H1 (cell line): ENCODE measurements at regions not wholly inside any gene's neighbourhood (a gene's known extent, or its start where the extent isn't known, plus 50 kb on each side); places are given as distances from the start of the nearest gene placed in this dataset.

Source experiments
- CTCF ChIA-PET: fragments of 300-600 bp; sonication (Branson Sonifier 250); formaldehyde crosslinking; loops from one replicate; lab custom pipeline; 2021; ENCODE audit not compliant: partially characterized antibody; lab: Charles Lee
- POLR2A ChIA-PET: fragments of 300-600 bp; sonication (Branson Sonifier 250); formaldehyde crosslinking; loops from one replicate; lab custom pipeline; 2021; ENCODE audit warnings: inconsistent platforms; ENCODE audit not compliant: partially characterized antibody; lab: Charles Lee
- DNase-seq, 2 experiments: peaks; one replicate each; pipeline versions ENCODE4 v3.0.0 to v3.0.0-alpha.2; 2010 to 2022; ENCODE audit warnings: low spot score in 2 of 2, low read depth in 1 of 2, mixed read lengths in 1 of 2
- FAIRE-seq: peaks from 2 replicates; lab custom pipeline; 2011; peaks lifted over from hg19 to GRCh38; lab: Jason Lieb, UNC
- H2AFZ ChIP-seq: 2 replicates; pipeline ENCODE4 v1.8.1; 2012; ENCODE audit warnings: low read length, inconsistent platforms
- H2AK5ac ChIP-seq: 2 replicates; pipeline ENCODE4 v1.6.1; 2013; ENCODE audit warnings: low read depth, low read length
- H2BK120ac ChIP-seq: replicated peaks from 2 replicates; pipeline ENCODE3; 2013; ENCODE audit warnings: low read depth, low read length, inconsistent platforms
- H2BK12ac ChIP-seq: 2 replicates; pipeline ENCODE4 v1.6.1; 2013; ENCODE audit warnings: low read depth, low read length
- H2BK15ac ChIP-seq: 2 replicates; pipeline ENCODE4 v1.6.1; 2013; ENCODE audit warnings: low read length
- H2BK20ac ChIP-seq: 2 replicates; pipeline ENCODE4 v1.6.1; 2013; ENCODE audit warnings: low read length
- H2BK5ac ChIP-seq: 2 replicates; pipeline ENCODE4 v1.6.1; 2013; ENCODE audit warnings: low read depth, low read length
- H3K14ac ChIP-seq: 2 replicates; pipeline ENCODE4 v1.6.1; 2013; ENCODE audit warnings: inconsistent platforms; ENCODE audit not compliant: insufficient read length
- H3K18ac ChIP-seq: 2 replicates; pipeline ENCODE4 v1.6.1; 2013; ENCODE audit warnings: low read length; ENCODE audit errors: extremely low read depth
- H3K23ac ChIP-seq: 2 replicates; pipeline ENCODE4 v1.6.1; 2013; ENCODE audit warnings: inconsistent platforms; ENCODE audit not compliant: insufficient read length
- H3K23me2 ChIP-seq: 2 replicates; pipeline ENCODE4 v1.6.1; 2013; ENCODE audit warnings: low read depth, low read length
- H3K27ac ChIP-seq: 2 replicates; pipeline ENCODE4 v1.6.1; 2011; ENCODE audit warnings: low read depth, low read length, inconsistent platforms
- H3K27me3 ChIP-seq, 4 experiments: replicated peaks in 1 of 4; 1 replicate in 1 of 4; 2 replicates in 3 of 4; pipeline versions ENCODE4 v1.6.1 to v1.8.1; 2011 to 2013; ENCODE audit warnings: low read length in 3 of 4, mild to moderate bottlenecking in 3 of 4, inconsistent platforms in 2 of 4, mixed read lengths in 2 of 4, moderate library complexity in 1 of 4; ENCODE audit not compliant: control insufficient read depth in 3 of 4, insufficient read depth in 3 of 4; ENCODE audit errors: extremely low read depth in 1 of 4
- H3K36me3 ChIP-seq, 4 experiments: 2 replicates each; pipeline versions ENCODE4 v1.6.1 to v1.8.1; 2011 to 2013; ENCODE audit warnings: mild to moderate bottlenecking in 4 of 4, low read length in 3 of 4, moderate library complexity in 2 of 4, control low read depth in 1 of 4, inconsistent platforms in 1 of 4; ENCODE audit not compliant: insufficient read depth in 4 of 4, control insufficient read depth in 2 of 4
- H3K4ac ChIP-seq: replicated peaks from 2 replicates; pipeline ENCODE3; 2013; ENCODE audit warnings: low read length, low read depth, mixed read lengths, inconsistent platforms; ENCODE audit not compliant: insufficient read length
- H3K4me1 ChIP-seq, 4 experiments: replicated peaks in 1 of 4; 1 replicate in 1 of 4; 2 replicates in 3 of 4; pipeline versions ENCODE4 v1.6.1 to v1.8.1; 2011 to 2013; ENCODE audit warnings: low read length in 3 of 4, inconsistent platforms in 2 of 4, mixed read lengths in 1 of 4; ENCODE audit not compliant: insufficient read depth in 4 of 4, control insufficient read depth in 3 of 4
- H3K4me2 ChIP-seq, 2 experiments: 2 replicates each; pipeline versions ENCODE4 v1.6.1 to v1.8.1; 2011 to 2013; ENCODE audit warnings: low read depth in 2 of 2, low read length in 2 of 2, control low read depth in 1 of 2, inconsistent platforms in 1 of 2, mild to moderate bottlenecking in 1 of 2; ENCODE audit not compliant: insufficient read depth in 1 of 2
- H3K4me3 ChIP-seq, 4 experiments: fragments of 200-600, 300-600 bp in 1 of 4; sonication (generic), shearing (Covaris generic), sonication (Bioruptor Twin) in 1 of 4; 2 replicates each; pipeline versions ENCODE4 v1.5.1 to v1.8.1; 2011 to 2016; ENCODE audit warnings: low read length in 4 of 4, low read depth in 3 of 4, control low read depth in 2 of 4, inconsistent platforms in 2 of 4, mild to moderate bottlenecking in 2 of 4, mixed read lengths in 1 of 4, moderate library complexity in 1 of 4; ENCODE audit not compliant: insufficient read depth in 2 of 4; ENCODE audit errors: extremely low read depth in 1 of 4
- H3K56ac ChIP-seq: replicated peaks from 2 replicates; pipeline ENCODE3; 2013; ENCODE audit warnings: low read depth, mild to moderate bottlenecking, mixed read lengths, low read length, inconsistent platforms; ENCODE audit not compliant: insufficient read length
- H3K79me1 ChIP-seq: 2 replicates; pipeline ENCODE4 v1.6.1; 2013; ENCODE audit warnings: low read depth, low read length, control low read depth
- H3K79me2 ChIP-seq, 2 experiments: 2 replicates each; pipeline versions ENCODE4 v1.6.1 to v1.8.1; 2012 to 2013; ENCODE audit warnings: low read length in 2 of 2, mild to moderate bottlenecking in 2 of 2, inconsistent platforms in 1 of 2; ENCODE audit not compliant: insufficient read depth in 2 of 2, control insufficient read depth in 1 of 2
- H3K9ac ChIP-seq, 4 experiments: replicated peaks in 1 of 4; 1 replicate in 1 of 4; 2 replicates in 3 of 4; pipeline versions ENCODE4 v1.6.1 to v1.8.1; 2011 to 2013; ENCODE audit warnings: low read depth in 3 of 4, low read length in 3 of 4, control low read depth in 2 of 4, mild to moderate bottlenecking in 2 of 4, moderate library complexity in 2 of 4, inconsistent platforms in 1 of 4; ENCODE audit errors: extremely low read depth in 1 of 4
- H3K9me3 ChIP-seq, 2 experiments: 2 replicates each; pipeline versions ENCODE4 v1.6.1 to v1.8.1; 2012 to 2013; ENCODE audit warnings: mild to moderate bottlenecking in 2 of 2, moderate library complexity in 2 of 2, control low read depth in 1 of 2, inconsistent platforms in 1 of 2, low read depth in 1 of 2, low read length in 1 of 2, mixed read lengths in 1 of 2; ENCODE audit not compliant: insufficient read depth in 2 of 2
- H4K20me1 ChIP-seq, 2 experiments: replicated peaks in 1 of 2; 2 replicates each; pipeline versions ENCODE3 to v1.8.1; 2011 to 2013; ENCODE audit warnings: inconsistent platforms in 2 of 2, low read length in 2 of 2, mild to moderate bottlenecking in 1 of 2; ENCODE audit not compliant: insufficient read depth in 2 of 2, control insufficient read depth in 1 of 2
- H4K5ac ChIP-seq: 2 replicates; pipeline ENCODE4 v1.6.1; 2013; ENCODE audit warnings: low read length, low read depth, mixed read lengths, inconsistent platforms; ENCODE audit not compliant: insufficient read length
- H4K8ac ChIP-seq: 2 replicates; pipeline ENCODE4 v1.8.0; 2013; ENCODE audit warnings: mild to moderate bottlenecking, moderate library complexity, low read length, inconsistent platforms; ENCODE audit not compliant: insufficient read depth; ENCODE audit errors: extremely low read depth
- H4K91ac ChIP-seq: replicated peaks from 2 replicates; pipeline ENCODE3; 2013; ENCODE audit warnings: low read length, mixed read lengths, inconsistent platforms; ENCODE audit not compliant: insufficient read length
- CHD1 ChIP-seq: IDR thresholded peaks from 2 replicates; pipeline ENCODE4 v1.6.1; 2012; ENCODE audit warnings: low read depth, low read length, improper control_type of control experiment
- CREB1 ChIP-seq: IDR thresholded peaks from 2 replicates; pipeline ENCODE4 v1.6.1; 2012; ENCODE audit warnings: inconsistent platforms
- KDM1A ChIP-seq: fragments of 200-600, 300-600 bp; sonication (generic); IDR thresholded peaks from 2 replicates; pipeline ENCODE4 v1.7.1; 2016; ENCODE audit warnings: mild to moderate bottlenecking, low read length, borderline replicate concordance
- SIRT6 ChIP-seq: IDR thresholded peaks from one replicate; pipeline ENCODE4 v1.7.1; 2012; ENCODE audit warnings: low read length, inconsistent platforms
- SIX5 ChIP-seq: IDR thresholded peaks from 2 replicates; pipeline ENCODE4 v1.6.1; 2011; ENCODE audit warnings: mild to moderate bottlenecking, low read depth, low read length
- SP2 ChIP-seq: IDR thresholded peaks from 2 replicates; pipeline ENCODE4 v1.6.1; 2012; ENCODE audit warnings: mild to moderate bottlenecking, low read length, inconsistent platforms
- TAF1 ChIP-seq: IDR thresholded peaks from 2 replicates; pipeline ENCODE4 v1.6.1; 2011; ENCODE audit warnings: mild to moderate bottlenecking, low read depth, low read length
- TEAD4 ChIP-seq: IDR thresholded peaks from 2 replicates; pipeline ENCODE4 v1.6.1; 2012; ENCODE audit warnings: low read depth, low read length, inconsistent platforms, mixed read lengths
- WGBS, 2 experiments: shearing (Covaris generic) in 1 of 2; methylation state at CpG; one replicate each; pipeline versions ENCODE4 v1.1.6 to v1.1.7; 2013 to 2015; ENCODE audit warnings: low lambda C conversion rate in 2 of 2, mixed read lengths in 2 of 2, inconsistent platforms in 1 of 2, low coverage in 1 of 2, missing lambda C conversion rate in 1 of 2; ENCODE audit not compliant: insufficient replicate concordance in 2 of 2, insufficient coverage in 1 of 2, insufficient read length in 1 of 2; ENCODE audit errors: extremely low coverage in 1 of 2, missing lambda C conversion rate in 1 of 2; 5-methylcytosine and 5-hydroxymethylcytosine counted together

GRCh38 chr3:82495655-82496054 lies 734.2 kb upstream of the GBE1 start:
- H3K4ac ChIP-seq = no peak overlapping the region
- H3K23me2 ChIP-seq = no peaks in the 10 kb centered on the region
- H3K4me2 ChIP-seq = no peak overlapping the region
- no peak overlapping the region for H2AK5ac ChIP-seq
- 90% methylated on average over 2 of the region's 2 CpGs; no CpG with 5 or more reads in 1 of the 2 experiments for WGBS, 2 experiments
- no peak overlapping the region for H2BK12ac ChIP-seq
- no peak overlapping the region for H4K91ac ChIP-seq
- H3K27me3 ChIP-seq = no peaks in the 10 kb centered on the region
- no peak overlapping the region for H3K23ac ChIP-seq
- H2BK15ac ChIP-seq = no peak overlapping the region
- H3K14ac ChIP-seq = no peak overlapping the region
- H3K4me1 ChIP-seq = no peaks in the 10 kb centered on the region
- FAIRE-seq = no peak
- no peak overlapping the region for H3K27ac ChIP-seq
- no peak overlapping the region for H4K8ac ChIP-seq
- H3K79me2 ChIP-seq = no peaks in the 10 kb centered on the region
- H2BK120ac ChIP-seq = no peak overlapping the region
- DNase-seq = no peak
- no peak overlapping the region for H3K18ac ChIP-seq
- CTCF ChIA-PET = interaction anchor here (1.2 to 1.5 kb wide), 5 partner anchors 10 to 623 kb away, joined by 3 to 12 read pairs (median 3); no protein-coding TSS in a partner anchor
- TF ChIP-seq SIRT6 (no peak), CHD1 (no peak), KDM1A (no peak), TAF1 (no peak), CREB1 (no peak), TEAD4 (no peak), SIX5 (no peak), SP2 (no peak)
- TF ChIP-seq, all 59 proteins: peak for 0
- H3K56ac ChIP-seq = no peak overlapping the region
- no peak overlapping the region for H4K5ac ChIP-seq
- H3K79me1 ChIP-seq = no peaks in the 10 kb centered on the region
- H2AFZ ChIP-seq = no peak overlapping the region
- H2BK5ac ChIP-seq = no peak overlapping the region
- no peak overlapping the region for H2BK20ac ChIP-seq
- no peaks in the 10 kb centered on the region for H3K36me3 ChIP-seq
- no peaks in the 10 kb centered on the region for H4K20me1 ChIP-seq
- POLR2A ChIA-PET = no interaction called here
- H3K9me3 ChIP-seq = no peaks in the 10 kb centered on the region
- no peak overlapping the region for H3K4me3 ChIP-seq
- no peak overlapping the region for H3K9ac ChIP-seq
